ENCODE measurements at regions not wholly inside any gene's neighbourhood (a gene's known extent, or its start where the extent isn't known, plus 50 kb on each side); places are given as distances from the start of the nearest gene placed in this dataset.

DNA sequence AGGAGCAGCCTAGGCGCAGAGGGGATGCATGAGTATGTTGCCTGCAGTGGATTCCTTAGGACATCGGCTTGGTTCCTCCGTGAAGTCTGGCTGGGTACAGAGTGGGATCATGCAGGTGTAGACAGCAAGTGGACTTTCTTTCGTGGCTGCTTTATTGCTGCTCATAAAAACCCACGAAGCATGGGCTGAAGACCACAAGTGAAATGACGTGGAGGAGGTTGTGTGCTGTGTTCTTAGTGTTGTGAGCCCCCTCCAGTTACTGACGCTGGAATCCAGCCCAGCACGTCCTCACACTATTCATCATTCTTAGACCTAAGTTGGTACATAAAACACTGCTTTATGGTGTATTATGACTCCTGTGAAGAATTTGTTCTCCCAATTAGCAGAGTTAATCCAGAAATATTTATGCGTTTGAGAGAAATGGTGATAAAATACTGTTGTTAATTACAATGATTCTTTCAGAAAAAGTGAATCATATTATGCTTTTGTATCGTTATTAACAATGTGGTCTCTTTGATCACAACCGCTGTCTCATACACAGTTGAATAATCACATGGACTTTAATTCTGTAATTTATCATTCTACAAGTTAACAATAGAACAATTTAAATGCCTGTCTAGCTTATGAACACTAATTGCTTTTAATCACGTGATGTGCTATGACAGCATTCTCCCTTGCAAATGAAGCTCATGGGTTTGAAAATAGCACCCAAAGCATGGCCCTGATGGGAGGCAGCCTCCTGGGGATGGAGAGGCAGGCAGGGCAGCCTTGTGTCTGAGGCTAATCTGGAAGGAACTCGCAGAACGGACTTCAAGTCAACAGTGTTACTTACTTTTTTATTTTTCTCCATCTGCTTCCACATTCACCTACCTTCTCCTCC lies 233.9 kb upstream of the SYNDIG1 start:
- H3K36me3 Mint-ChIP-seq (ENCODE audit: insufficient read depth) = no peaks in the 10 kb centered on the region
- peak overlapping the region; percentile 15 for H3K27ac Mint-ChIP-seq
- no peaks in the 10 kb centered on the region for H3K9me3 Mint-ChIP-seq (ENCODE audit: low read depth)
- no peak overlapping the region for H3K4me3 Mint-ChIP-seq (ENCODE audit: low read depth)
- peaks cover 38% of the 10 kb centered on the region for H3K27me3 Mint-ChIP-seq
- H3K4me1 Mint-ChIP-seq (ENCODE audit: low read depth) = peaks cover 2% of the 10 kb centered on the region
- DNase-seq (ENCODE audit: low spot score, unreplicated experiment) = no peak
- no peak for TF ChIP-seq CTCF (IDR thresholded peaks at IDR 0.05; ENCODE audit: unreplicated experiment)

- peaks cover 3% of the 10 kb centered on the region for H3K9me3 Mint-ChIP-seq (ENCODE audit: low read depth)
- peaks cover 33% of the 10 kb centered on the region for H3K27me3 Mint-ChIP-seq
- peaks cover 14% of the 10 kb centered on the region for H3K4me1 Mint-ChIP-seq (ENCODE audit: low read depth)
- no peak for TF ChIP-seq CTCF (IDR thresholded peaks at IDR 0.05; ENCODE audit: unreplicated experiment)
- no peak overlapping the region for H3K27ac Mint-ChIP-seq
- no peak overlapping the region for H3K4me3 Mint-ChIP-seq (ENCODE audit: low read depth)
- DNase-seq (ENCODE audit: low spot score, unreplicated experiment) = no peak
- peaks cover 1% of the 10 kb centered on the region for H3K36me3 Mint-ChIP-seq (ENCODE audit: insufficient read depth)
These were observed 239.0 kb upstream of the GGTLC1 start for GRCh38 chr20:24227600-24227999.

DNA sequence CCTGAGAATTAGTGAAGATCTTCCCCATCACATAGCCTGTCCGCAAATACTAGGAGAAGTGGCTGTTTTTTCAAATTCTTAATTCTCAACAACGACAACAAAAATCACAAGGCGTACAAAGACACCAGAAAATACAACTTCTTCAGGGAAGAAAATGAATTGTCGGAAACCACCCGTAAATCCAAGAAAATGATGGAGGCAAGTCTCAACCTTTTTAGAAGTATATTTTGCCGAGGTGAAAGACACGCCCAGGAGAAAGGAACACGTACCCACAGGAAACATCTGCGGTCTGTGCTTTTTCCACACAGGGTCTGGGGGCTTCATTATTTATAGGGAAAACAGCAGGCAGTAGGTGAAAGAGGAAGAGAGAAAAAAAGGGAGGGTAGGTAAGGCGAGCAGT lies 223.9 kb upstream of the GGTLC1 start:
- Mint-ChIP-seq H3K4me3 (ENCODE audit: low read depth) (no peak overlapping the region), H3K9me3 (ENCODE audit: low read depth) (peaks cover 8% of the 10 kb centered on the region), H3K4me1 (ENCODE audit: low read depth) (peaks cover 20% of the 10 kb centered on the region), H3K27ac (no peak overlapping the region), H3K27me3 (peaks cover 8% of the 10 kb centered on the region), H3K36me3 (ENCODE audit: insufficient read depth) (no peaks in the 10 kb centered on the region)
- no peak for TF ChIP-seq CTCF (IDR thresholded peaks at IDR 0.05; ENCODE audit: unreplicated experiment)
- DNase-seq (ENCODE audit: low spot score, unreplicated experiment) = no peak

DNA sequence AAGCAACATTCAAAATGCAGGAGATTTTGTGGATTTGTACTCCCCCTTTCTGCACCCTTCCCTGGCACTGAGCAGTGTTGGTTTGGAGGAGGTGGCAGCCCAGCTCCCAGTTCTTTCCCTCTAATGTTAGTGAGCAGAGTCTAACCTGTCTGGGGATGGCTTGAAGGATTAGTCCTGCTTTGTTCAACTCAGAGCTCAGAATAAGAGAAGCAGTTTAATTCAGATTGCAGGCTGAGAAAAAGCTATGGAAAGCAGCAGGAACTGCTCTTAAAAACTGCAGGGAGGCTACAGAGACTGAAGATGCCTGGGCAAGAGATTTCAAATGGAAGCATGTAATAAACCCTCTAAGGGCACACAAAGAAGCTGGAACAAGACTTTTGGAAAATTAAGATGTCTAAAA lies 223.4 kb upstream of the GGTLC1 start:
- Mint-ChIP-seq H3K36me3 (ENCODE audit: insufficient read depth) (no peaks in the 10 kb centered on the region), H3K9me3 (ENCODE audit: low read depth) (peaks cover 2% of the 10 kb centered on the region), H3K4me1 (ENCODE audit: low read depth) (peaks cover 20% of the 10 kb centered on the region), H3K27me3 (peaks cover 8% of the 10 kb centered on the region), H3K4me3 (ENCODE audit: low read depth) (no peak overlapping the region), H3K27ac (peak overlapping the region; percentile 21)
- TF ChIP-seq CTCF (IDR thresholded peaks at IDR 0.05; ENCODE audit: unreplicated experiment) = no peak
- DNase-seq (ENCODE audit: low spot score, unreplicated experiment) = no peak

GRCh38 chr20:24210356-24210755 lies 221.8 kb upstream of the GGTLC1 start:
- Mint-ChIP-seq H3K36me3 (ENCODE audit: insufficient read depth) (no peaks in the 10 kb centered on the region), H3K4me3 (ENCODE audit: low read depth) (no peak overlapping the region), H3K27me3 (peaks cover 11% of the 10 kb centered on the region), H3K27ac (no peak overlapping the region), H3K4me1 (ENCODE audit: low read depth) (peaks cover 22% of the 10 kb centered on the region), H3K9me3 (ENCODE audit: low read depth) (no peaks in the 10 kb centered on the region)
- DNase-seq (ENCODE audit: low spot score, unreplicated experiment) = no peak
- TF ChIP-seq CTCF (IDR thresholded peaks at IDR 0.05; ENCODE audit: unreplicated experiment) = no peak

Measured in progenitor cell of endocrine pancreas (in vitro differentiated cells).